GM12872 (cell line): ENCODE measurements at regions not wholly inside any gene's neighbourhood (a gene's known extent, or its start where the extent isn't known, plus 50 kb on each side); places are given as distances from the start of the nearest gene placed in this dataset.

Experiments
- CTCF ChIP-seq: IDR thresholded peaks from 3 replicates; pipeline ENCODE4 v1.5.1; 2011; ENCODE audit warnings: low read depth, mild to moderate bottlenecking, low read length, moderate library complexity; ENCODE audit not compliant: insufficient read depth

GRCh38 chr4:24266951-24267722 is 317.2 kb downstream of the DHX15 start:
- no peak for TF ChIP-seq CTCF

GRCh38 chr4:24265989-24266388 is 318.4 kb downstream of the DHX15 start:
- no peak for TF ChIP-seq CTCF

GRCh38 chr4:24262616-24263015 is 321.7 kb downstream of the DHX15 start:
- TF ChIP-seq CTCF = no peak

- no peak for TF ChIP-seq CTCF
These were observed 322.3 kb downstream of the DHX15 start for GRCh38 chr4:24262084-24262483.

GRCh38 chr4:24260923-24261564 is 323.3 kb downstream of the DHX15 start:
- TF ChIP-seq CTCF = no peak

- no peak for TF ChIP-seq CTCF
These were observed 324.1 kb downstream of the DHX15 start for GRCh38 chr4:24260133-24260715.

GRCh38 chr4:24256547-24256946 is 327.8 kb downstream of the DHX15 start:
- no peak for TF ChIP-seq CTCF
